Ishikawa (cell line): ENCODE measurements at regions not wholly inside any gene's neighbourhood (a gene's known extent, or its start where the extent isn't known, plus 50 kb on each side); places are given as distances from the start of the nearest gene placed in this dataset.

Experiments used
- CEBPB ChIP-seq: IDR thresholded peaks from 2 replicates; pipeline ENCODE4 v1.6.1; 2012
- EGR1 ChIP-seq: IDR thresholded peaks from 2 replicates; pipeline ENCODE4 v1.6.1; 2012
- EP300 ChIP-seq: IDR thresholded peaks from 2 replicates; pipeline ENCODE4 v1.6.1; 2012; ENCODE audit warnings: borderline replicate concordance
- MAX ChIP-seq: IDR thresholded peaks from 2 replicates; pipeline ENCODE4 v1.6.1; 2012
- NFIC ChIP-seq: IDR thresholded peaks from 2 replicates; pipeline ENCODE4 v1.6.1; 2012
- RAD21 ChIP-seq: IDR thresholded peaks from 2 replicates; pipeline ENCODE4 v1.6.1; 2012; ENCODE audit warnings: low read depth
- TAF1 ChIP-seq: IDR thresholded peaks from 2 replicates; pipeline ENCODE4 v1.6.1; 2012; ENCODE audit warnings: low read depth, mild to moderate bottlenecking
- TEAD4 ChIP-seq: IDR thresholded peaks from 2 replicates; pipeline ENCODE4 v1.6.1; 2012
- YY1 ChIP-seq: IDR thresholded peaks from 2 replicates; pipeline ENCODE4 v1.6.1; 2012; ENCODE audit warnings: low read depth
- ZBTB7A ChIP-seq: IDR thresholded peaks from 2 replicates; pipeline ENCODE4 v1.6.1; 2012; ENCODE audit warnings: low read depth
- TF ChIP-seq, protein P1 (sequence below): IDR thresholded peaks from 2 replicates; pipeline ENCODE4 v1.6.1; 2012; ENCODE audit warnings: low read depth, mild to moderate bottlenecking

DNA sequence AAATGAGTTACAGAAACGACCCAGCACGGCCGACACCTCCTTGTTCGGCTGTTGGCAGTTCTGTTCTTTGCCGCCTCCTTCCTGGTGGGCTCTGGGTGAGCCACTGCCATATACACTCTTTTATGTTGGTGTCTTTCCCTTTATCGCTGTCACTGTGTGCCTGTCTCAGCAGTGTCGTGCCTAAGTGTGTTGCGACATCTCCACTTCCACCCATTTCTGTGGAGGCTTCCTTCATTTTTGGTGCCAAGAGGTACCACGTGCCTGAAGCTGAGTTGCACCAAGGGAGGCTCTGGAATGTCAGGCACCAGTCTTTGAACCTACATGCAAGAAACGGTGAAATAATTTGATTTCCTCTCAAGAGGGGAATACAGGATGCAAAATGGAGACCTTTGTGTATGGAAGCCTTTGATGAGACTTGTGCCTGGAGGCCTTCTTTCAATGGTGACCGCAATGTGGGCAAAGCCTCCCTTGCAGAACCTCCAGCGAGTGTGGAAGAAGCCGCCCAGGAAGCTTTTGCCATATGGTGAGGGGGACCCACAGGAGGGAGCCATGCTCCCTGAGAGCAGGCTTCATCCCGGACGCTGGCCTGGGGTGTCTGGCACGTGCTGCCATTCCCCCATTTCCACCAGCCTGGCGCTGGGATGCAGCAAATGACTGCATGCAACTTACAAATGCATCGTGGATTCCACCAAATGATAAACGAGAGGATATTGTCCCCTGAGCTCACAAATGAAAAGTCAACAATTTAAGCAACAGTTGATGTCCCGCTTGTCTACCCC, 136.2 kb downstream of the TEX29 start:
- TF ChIP-seq TAF1 (no peak), MAX (no peak), ZBTB7A (no peak), TEAD4 (no peak), EGR1 (no peak), RAD21 (no peak), EP300 (no peak), CEBPB (no peak), YY1 (no peak), NFIC (no peak)
- TF ChIP-seq, protein P1, sequence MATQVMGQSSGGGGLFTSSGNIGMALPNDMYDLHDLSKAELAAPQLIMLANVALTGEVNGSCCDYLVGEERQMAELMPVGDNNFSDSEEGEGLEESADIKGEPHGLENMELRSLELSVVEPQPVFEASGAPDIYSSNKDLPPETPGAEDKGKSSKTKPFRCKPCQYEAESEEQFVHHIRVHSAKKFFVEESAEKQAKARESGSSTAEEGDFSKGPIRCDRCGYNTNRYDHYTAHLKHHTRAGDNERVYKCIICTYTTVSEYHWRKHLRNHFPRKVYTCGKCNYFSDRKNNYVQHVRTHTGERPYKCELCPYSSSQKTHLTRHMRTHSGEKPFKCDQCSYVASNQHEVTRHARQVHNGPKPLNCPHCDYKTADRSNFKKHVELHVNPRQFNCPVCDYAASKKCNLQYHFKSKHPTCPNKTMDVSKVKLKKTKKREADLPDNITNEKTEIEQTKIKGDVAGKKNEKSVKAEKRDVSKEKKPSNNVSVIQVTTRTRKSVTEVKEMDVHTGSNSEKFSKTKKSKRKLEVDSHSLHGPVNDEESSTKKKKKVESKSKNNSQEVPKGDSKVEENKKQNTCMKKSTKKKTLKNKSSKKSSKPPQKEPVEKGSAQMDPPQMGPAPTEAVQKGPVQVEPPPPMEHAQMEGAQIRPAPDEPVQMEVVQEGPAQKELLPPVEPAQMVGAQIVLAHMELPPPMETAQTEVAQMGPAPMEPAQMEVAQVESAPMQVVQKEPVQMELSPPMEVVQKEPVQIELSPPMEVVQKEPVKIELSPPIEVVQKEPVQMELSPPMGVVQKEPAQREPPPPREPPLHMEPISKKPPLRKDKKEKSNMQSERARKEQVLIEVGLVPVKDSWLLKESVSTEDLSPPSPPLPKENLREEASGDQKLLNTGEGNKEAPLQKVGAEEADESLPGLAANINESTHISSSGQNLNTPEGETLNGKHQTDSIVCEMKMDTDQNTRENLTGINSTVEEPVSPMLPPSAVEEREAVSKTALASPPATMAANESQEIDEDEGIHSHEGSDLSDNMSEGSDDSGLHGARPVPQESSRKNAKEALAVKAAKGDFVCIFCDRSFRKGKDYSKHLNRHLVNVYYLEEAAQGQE = no peak
